Calu3 (cell line): ENCODE measurements at regions not wholly inside any gene's neighbourhood (a gene's known extent, or its start where the extent isn't known, plus 50 kb on each side); places are given as distances from the start of the nearest gene placed in this dataset.

Experiments
- BruUV-seq: library from RNA; stranded (reverse); fragments of 400-500 nt; replicated peaks from 2 replicates; lab custom pipeline; 2021; lab: Mats Ljungman, UMichigan
- CTCF ChIA-PET: fragments of 300-600 bp; sonication (Branson Sonifier 250); formaldehyde crosslinking; loops from one replicate; lab custom pipeline; 2022; ENCODE audit warnings: antibody characterized with exemption; lab: Charles Lee
- DNase-seq: peaks from one replicate; pipeline ENCODE4 v3.0.0; 2022
- H3K27ac Mint-ChIP-seq: one replicate; pipeline ENCODE4 v1.8.0; 2022; ENCODE audit warnings: mixed read lengths; ENCODE audit not compliant: unreplicated experiment
- H3K27me3 Mint-ChIP-seq: one replicate; pipeline ENCODE4 v1.8.0; 2022; ENCODE audit warnings: mixed read lengths; ENCODE audit not compliant: unreplicated experiment
- H3K36me3 Mint-ChIP-seq: one replicate; pipeline ENCODE4 v1.8.0; 2022; ENCODE audit warnings: mild to moderate bottlenecking, moderate library complexity, mixed read lengths; ENCODE audit not compliant: insufficient read depth, unreplicated experiment
- H3K4me1 Mint-ChIP-seq: one replicate; pipeline ENCODE4 v1.8.0; 2022; ENCODE audit warnings: mild to moderate bottlenecking, low read depth, mixed read lengths; ENCODE audit not compliant: unreplicated experiment
- H3K4me3 Mint-ChIP-seq: one replicate; pipeline ENCODE4 v1.8.0; 2022; ENCODE audit warnings: mild to moderate bottlenecking, low read depth, moderate library complexity, mixed read lengths; ENCODE audit not compliant: unreplicated experiment
- H3K9me3 Mint-ChIP-seq: one replicate; pipeline ENCODE4 v1.8.0; 2022; ENCODE audit warnings: low read depth, mixed read lengths; ENCODE audit not compliant: unreplicated experiment
- intact Hi-C: fragments of 100-400 bp; cut with micrococcal nuclease; formaldehyde crosslinking; loops from one replicate; pipeline ENCODE4 v1.10.0; 2022; ENCODE audit not compliant: unreplicated experiment
- TF ChIP-seq, protein P1 (sequence below): fragments of 200-600 bp; IDR thresholded peaks from one replicate; pipeline ENCODE4 v1.8.0; 2022; ENCODE audit warnings: antibody characterized with exemption; ENCODE audit not compliant: unreplicated experiment

DNA sequence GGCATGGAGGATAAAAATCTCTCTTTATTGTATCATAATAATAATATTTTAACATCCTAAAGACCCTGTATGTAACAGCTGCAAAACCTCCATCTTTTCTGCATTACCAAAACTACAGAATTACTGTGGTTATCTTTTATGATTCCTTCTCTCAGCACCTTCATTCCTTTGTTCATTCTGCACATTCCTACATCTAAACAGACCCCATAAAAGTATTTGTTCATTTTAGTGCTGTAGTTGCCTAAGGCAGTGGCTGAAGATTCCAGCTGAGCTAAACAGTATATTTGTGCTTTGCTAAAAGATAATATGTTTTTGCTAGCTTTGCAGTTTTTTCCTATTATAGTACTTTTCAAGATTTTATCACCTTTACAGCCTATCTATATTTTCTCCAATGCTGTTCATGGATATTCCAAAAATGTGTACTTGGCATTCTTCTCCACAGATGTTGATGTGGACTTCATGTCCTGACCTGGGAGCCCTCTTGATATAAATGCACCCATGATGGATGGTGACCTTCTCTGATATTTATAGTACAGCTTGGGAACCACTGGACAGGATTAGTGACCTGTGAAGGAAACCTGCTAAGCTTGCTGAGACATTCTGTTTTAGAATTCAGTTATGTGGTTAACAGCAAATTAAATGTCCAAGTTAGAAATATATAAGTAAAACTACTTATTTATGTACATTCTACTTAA, 2832.9 kb upstream of the PCDH20 start:
- H3K9me3 Mint-ChIP-seq, result peaks cover 3% of the 10 kb centered on the region

DNA sequence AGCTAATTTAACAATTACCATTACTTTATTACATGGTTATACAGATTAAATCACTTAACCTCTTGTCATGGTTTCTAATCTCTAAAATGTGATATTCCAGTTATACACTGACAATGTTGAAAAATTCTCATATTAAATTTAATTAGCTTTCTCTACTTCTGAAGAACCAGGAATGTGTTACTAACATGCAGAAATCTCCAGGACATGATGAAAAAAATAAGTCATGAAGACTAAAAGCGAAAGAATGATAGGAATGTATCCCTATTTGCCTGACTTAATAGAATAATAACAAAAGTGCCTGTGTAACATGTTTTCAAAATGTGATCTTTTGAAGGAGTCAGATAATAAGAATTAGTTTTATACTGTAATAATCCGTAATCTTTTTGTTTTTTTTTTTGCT, 2823.7 kb upstream of the PCDH20 start:
- TF ChIP-seq, protein P1, sequence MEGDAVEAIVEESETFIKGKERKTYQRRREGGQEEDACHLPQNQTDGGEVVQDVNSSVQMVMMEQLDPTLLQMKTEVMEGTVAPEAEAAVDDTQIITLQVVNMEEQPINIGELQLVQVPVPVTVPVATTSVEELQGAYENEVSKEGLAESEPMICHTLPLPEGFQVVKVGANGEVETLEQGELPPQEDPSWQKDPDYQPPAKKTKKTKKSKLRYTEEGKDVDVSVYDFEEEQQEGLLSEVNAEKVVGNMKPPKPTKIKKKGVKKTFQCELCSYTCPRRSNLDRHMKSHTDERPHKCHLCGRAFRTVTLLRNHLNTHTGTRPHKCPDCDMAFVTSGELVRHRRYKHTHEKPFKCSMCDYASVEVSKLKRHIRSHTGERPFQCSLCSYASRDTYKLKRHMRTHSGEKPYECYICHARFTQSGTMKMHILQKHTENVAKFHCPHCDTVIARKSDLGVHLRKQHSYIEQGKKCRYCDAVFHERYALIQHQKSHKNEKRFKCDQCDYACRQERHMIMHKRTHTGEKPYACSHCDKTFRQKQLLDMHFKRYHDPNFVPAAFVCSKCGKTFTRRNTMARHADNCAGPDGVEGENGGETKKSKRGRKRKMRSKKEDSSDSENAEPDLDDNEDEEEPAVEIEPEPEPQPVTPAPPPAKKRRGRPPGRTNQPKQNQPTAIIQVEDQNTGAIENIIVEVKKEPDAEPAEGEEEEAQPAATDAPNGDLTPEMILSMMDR, result no peak
- CTCF ChIA-PET, result no interaction called here
- Mint-ChIP-seq H3K27me3 (no peaks in the 10 kb centered on the region), H3K36me3 (no peaks in the 10 kb centered on the region), H3K4me1 (no peaks in the 10 kb centered on the region), H3K27ac (no peak overlapping the region), H3K9me3 (peaks cover 6% of the 10 kb centered on the region), H3K4me3 (no peak overlapping the region)
- no TSS peak for BruUV-seq
- no peak for DNase-seq
- intact Hi-C loops, result no loop called here

More for the DNA sequence above, 2832.9 kb upstream of the PCDH20 start:
- CTCF ChIA-PET, result no interaction called here
- H3K4me3 Mint-ChIP-seq, result no peak overlapping the region
- BruUV-seq, result no TSS peak
- no peaks in the 10 kb centered on the region for H3K4me1 Mint-ChIP-seq
- H3K27me3 Mint-ChIP-seq, result no peaks in the 10 kb centered on the region
- H3K36me3 Mint-ChIP-seq, result no peaks in the 10 kb centered on the region
- DNase-seq, result no peak
- TF ChIP-seq, protein P1, result no peak
- H3K27ac Mint-ChIP-seq, result no peak overlapping the region
- intact Hi-C loops, result no loop called here

DNA sequence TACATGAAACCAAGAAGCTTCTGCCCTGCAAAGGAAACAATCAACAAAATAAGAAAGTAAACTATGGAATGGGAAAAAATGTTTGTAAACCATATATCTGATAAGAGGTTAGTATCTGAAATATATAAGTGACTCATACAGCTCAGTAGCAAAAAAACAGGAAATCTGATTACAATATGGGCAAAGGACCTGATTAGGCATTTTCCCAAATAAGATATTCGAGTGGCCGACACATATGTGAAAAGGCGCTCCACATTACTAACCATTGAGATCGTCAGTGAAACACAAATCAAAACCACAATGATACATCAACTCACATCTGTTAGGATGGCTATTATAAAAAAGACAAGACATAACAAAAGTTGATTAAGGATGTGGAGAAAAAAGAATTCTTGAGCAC, 2818.6 kb upstream of the PCDH20 start:
- no peaks in the 10 kb centered on the region for H3K27me3 Mint-ChIP-seq
- H3K9me3 Mint-ChIP-seq, result no peaks in the 10 kb centered on the region
- BruUV-seq, result no TSS peak
- H3K4me3 Mint-ChIP-seq, result no peak overlapping the region
- CTCF ChIA-PET, result no interaction called here
- no peaks in the 10 kb centered on the region for H3K36me3 Mint-ChIP-seq
- no peaks in the 10 kb centered on the region for H3K4me1 Mint-ChIP-seq
- DNase-seq, result no peak
- intact Hi-C loops, result no loop called here
- no peak overlapping the region for H3K27ac Mint-ChIP-seq
- TF ChIP-seq, protein P1, result no peak

DNA sequence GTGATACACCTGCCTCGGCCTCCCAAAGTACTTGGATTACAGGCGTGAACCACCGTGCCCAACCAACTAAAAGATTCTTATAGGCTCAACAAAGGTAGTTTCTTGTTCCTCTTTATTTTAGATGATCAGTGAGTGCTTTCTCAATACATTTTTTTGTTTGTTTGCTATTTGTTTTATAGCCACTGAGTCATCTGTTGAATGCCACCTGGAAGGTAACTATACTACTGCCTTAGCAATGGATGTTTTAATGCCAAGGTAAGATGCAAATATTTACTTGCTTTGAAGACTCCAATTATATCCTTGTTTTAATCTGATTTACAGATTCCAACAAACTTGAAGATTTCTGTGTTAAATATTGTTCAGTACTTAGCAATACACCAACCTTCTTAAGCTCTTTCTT, 2807.4 kb upstream of the PCDH20 start:
- Mint-ChIP-seq H3K27ac (no peak overlapping the region), H3K4me3 (no peak overlapping the region), H3K36me3 (no peaks in the 10 kb centered on the region), H3K9me3 (peaks cover 3% of the 10 kb centered on the region), H3K4me1 (no peaks in the 10 kb centered on the region), H3K27me3 (no peaks in the 10 kb centered on the region)
- intact Hi-C loops, result no loop called here
- CTCF ChIA-PET, result no interaction called here
- BruUV-seq, result no TSS peak
- no peak for DNase-seq
- TF ChIP-seq, protein P1, result no peak
